ENCODE measurements at regions not wholly inside any gene's neighbourhood (a gene's known extent, or its start where the extent isn't known, plus 50 kb on each side); places are given as distances from the start of the nearest gene placed in this dataset.

DNA sequence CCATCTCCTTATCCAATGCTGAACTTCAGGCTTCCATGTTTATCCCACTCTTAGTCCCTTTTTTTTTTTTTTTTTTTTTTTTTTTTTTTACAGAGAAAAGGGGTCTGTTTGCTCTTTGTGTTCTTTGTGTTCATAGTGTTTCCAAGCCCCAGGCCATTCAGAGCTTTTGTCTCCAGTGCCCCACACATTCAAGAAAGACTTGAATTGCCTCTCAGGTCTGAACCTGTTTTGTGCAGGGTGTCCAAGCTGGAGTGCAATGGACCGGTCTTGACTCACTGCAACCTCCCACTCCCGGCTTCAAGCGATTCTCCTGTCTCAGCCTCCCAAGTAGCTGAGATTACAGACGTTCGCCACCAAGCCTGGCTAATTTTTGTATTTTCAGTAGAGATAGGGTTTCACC lies 191.2 kb downstream of the PALM2AKAP2 start:
- no peak for TF ChIP-seq CTCF (IDR thresholded peaks at IDR 0.05)
- TF ChIP-seq EP300 (IDR thresholded peaks at IDR 0.05), result no peak
